Stomach (tissue), 8 donors: ENCODE measurements at regions not wholly inside any gene's neighbourhood (a gene's known extent, or its start where the extent isn't known, plus 50 kb on each side); places are given as distances from the start of the nearest gene placed in this dataset.

ENCODE experiments used
- DNase-seq, 2 donors: peaks; one replicate each; pipeline versions ENCODE4 v3.0.0 to v3.0.0-alpha.2; 2013 to 2019
- H3K27ac ChIP-seq, 5 donors: fragments of 200-600 bp in 4 of 5; sonication (generic) in 4 of 5; one replicate each; pipeline ENCODE4 v1.5.1; 2013 to 2019; ENCODE audit warnings: mild to moderate bottlenecking in 1 of 5, moderate library complexity in 1 of 5
- H3K27me3 ChIP-seq, 3 donors: fragments of 200-600 bp; sonication (generic); one replicate each; pipeline ENCODE4 v1.5.1; 2017 to 2019; ENCODE audit warnings: mixed run types in 1 of 3
- H3K36me3 ChIP-seq, 4 donors: fragments of 200-600 bp; sonication (generic); 1 replicate in 3 of 4; 2 replicates in 1 of 4; pipeline ENCODE4 v1.5.1; 2016 to 2019
- H3K4me1 ChIP-seq, 4 donors: fragments of 200-600 bp; sonication (generic); one replicate each; pipeline ENCODE4 v1.5.1; 2016 to 2019
- H3K4me3 ChIP-seq, 4 donors: fragments of 200-600 bp; sonication (generic) in 3 of 4; one replicate each; pipeline ENCODE4 v1.5.1; 2016 to 2019; ENCODE audit warnings: mild to moderate bottlenecking in 1 of 4
- H3K9me3 ChIP-seq, 4 donors: fragments of 200-600 bp; sonication (generic); one replicate each; pipeline ENCODE4 v1.5.1; 2016 to 2019
- EP300 ChIP-seq: sonication (generic); formaldehyde crosslinking; IDR thresholded peaks from one replicate; pipeline ENCODE4 v1.6.1; 2017; ENCODE audit warnings: antibody characterized with exemption
- POLR2A ChIP-seq, 4 donors: fragments of 450-650 bp; IDR thresholded peaks; one replicate each; pipeline ENCODE4 v1.6.1; 2016; ENCODE audit warnings: antibody characterized with exemption in 4 of 4, control low read depth in 2 of 4, mild to moderate bottlenecking in 1 of 4, moderate library complexity in 1 of 4
- POLR2AphosphoS5 ChIP-seq, 3 donors: sonication (generic); formaldehyde crosslinking; IDR thresholded peaks; one replicate each; pipeline ENCODE4 v1.6.1; 2016; ENCODE audit warnings: antibody characterized with exemption in 3 of 3
- WGBS, 5 donors: extraction: QIAGEN DNeasy Blood & Tissue Kit in 3 of 5; methylation state at CpG; one replicate each; pipeline versions ENCODE4 v1.1.5 to v1.1.7; 2013 to 2018; 5-methylcytosine and 5-hydroxymethylcytosine counted together
- intact Hi-C: fragments of 100-400 bp; cut with DNase I; formaldehyde crosslinking; loops from one replicate; pipeline ENCODE4 v1.15.1; 2023; ENCODE audit warnings: low total_unique reads
- TF ChIP-seq, protein P1 (sequence below), 7 experiments: fragments of 450-650 bp in 4 of 7; fragments of 200-600 bp in 3 of 7; sonication (generic) in 3 of 7; IDR thresholded peaks; one replicate each; pipeline ENCODE4 v1.5.1; 2016 to 2019; ENCODE audit warnings: antibody characterized with exemption in 7 of 7, control low read depth in 2 of 7, mild to moderate bottlenecking in 1 of 7
- donor health status: healthy with polysubstance abuse.
- donor health status: Bipolar disorder and iron deficiency.
- donor health status: healthy.

DNA sequence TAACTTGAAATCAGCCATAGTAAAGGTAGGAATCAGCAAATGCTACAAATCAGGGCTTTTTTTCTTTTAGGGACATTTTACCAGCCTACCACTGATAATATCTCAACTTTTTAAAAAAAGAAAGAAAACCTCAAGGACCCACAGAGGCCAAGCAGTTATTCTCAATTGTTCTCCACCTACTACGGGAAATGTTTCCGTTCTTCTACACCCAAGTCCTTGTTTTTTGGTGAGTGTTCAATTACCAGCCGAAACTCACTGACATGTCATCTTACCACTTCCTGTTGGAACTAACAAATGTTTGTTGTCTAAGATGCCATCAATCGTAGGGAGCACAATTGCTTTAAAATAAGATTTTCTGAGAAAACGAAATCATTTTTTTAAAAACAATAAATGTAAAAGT is 50.2 kb upstream of the CDK1 start:
- peaks cover 0 to 16% (median 7%) of the 10 kb centered on the region in 4 donors for H3K4me1 ChIP-seq
- H3K36me3 ChIP-seq = no peaks in the 10 kb centered on the region
- H3K9me3 ChIP-seq = no peaks in the 10 kb centered on the region
- 68 to 83% (median 78%) methylated on average over 5 of the region's 5 CpGs for WGBS, 5 donors
- no peak for TF ChIP-seq POLR2AphosphoS5 (IDR thresholded peaks at IDR 0.05)
- TF ChIP-seq, protein P1, sequence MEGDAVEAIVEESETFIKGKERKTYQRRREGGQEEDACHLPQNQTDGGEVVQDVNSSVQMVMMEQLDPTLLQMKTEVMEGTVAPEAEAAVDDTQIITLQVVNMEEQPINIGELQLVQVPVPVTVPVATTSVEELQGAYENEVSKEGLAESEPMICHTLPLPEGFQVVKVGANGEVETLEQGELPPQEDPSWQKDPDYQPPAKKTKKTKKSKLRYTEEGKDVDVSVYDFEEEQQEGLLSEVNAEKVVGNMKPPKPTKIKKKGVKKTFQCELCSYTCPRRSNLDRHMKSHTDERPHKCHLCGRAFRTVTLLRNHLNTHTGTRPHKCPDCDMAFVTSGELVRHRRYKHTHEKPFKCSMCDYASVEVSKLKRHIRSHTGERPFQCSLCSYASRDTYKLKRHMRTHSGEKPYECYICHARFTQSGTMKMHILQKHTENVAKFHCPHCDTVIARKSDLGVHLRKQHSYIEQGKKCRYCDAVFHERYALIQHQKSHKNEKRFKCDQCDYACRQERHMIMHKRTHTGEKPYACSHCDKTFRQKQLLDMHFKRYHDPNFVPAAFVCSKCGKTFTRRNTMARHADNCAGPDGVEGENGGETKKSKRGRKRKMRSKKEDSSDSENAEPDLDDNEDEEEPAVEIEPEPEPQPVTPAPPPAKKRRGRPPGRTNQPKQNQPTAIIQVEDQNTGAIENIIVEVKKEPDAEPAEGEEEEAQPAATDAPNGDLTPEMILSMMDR (IDR thresholded peaks at IDR 0.05) = no peak
- no peak for TF ChIP-seq POLR2A (IDR thresholded peaks at IDR 0.05)
- no peak for TF ChIP-seq EP300
- H3K4me3 ChIP-seq = no peak overlapping the region
- intact Hi-C loops = no loop called here
- no peak for DNase-seq
- peaks cover 0 to 15% (median 3%) of the 10 kb centered on the region in 3 donors for H3K27me3 ChIP-seq
- H3K27ac ChIP-seq = no peak overlapping the region

DNA sequence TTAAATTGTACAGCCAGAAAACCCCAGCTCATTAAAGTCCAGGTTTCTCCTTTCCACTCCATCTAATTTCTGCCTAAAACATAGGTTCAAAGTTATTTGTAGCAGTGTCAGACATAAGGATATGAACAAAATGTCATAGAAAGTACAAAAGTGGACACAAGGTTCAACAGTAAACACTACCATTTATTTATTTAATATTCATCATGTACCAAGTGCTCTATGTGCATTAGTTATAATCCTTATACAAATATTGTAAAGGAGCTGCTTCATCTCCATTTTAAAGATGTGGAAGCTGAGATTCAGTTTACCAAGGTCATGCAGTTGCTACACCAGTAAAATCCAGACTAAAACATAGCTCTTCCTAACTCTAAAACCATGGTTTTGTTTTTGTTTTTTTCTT is 52.0 kb upstream of the CDK1 start:
- Histone ChIP-seq H3K4me1 (peaks cover 0 to 13% (median 3%) of the 10 kb centered on the region in 4 donors), H3K27ac (no peak overlapping the region), H3K9me3 (no peaks in the 10 kb centered on the region), H3K4me3 (no peak overlapping the region), H3K27me3 (no peaks in the 10 kb centered on the region), H3K36me3 (no peaks in the 10 kb centered on the region)
- TF ChIP-seq EP300 = no peak
- TF ChIP-seq POLR2AphosphoS5 (IDR thresholded peaks at IDR 0.05) = no peak
- TF ChIP-seq, protein P1 (IDR thresholded peaks at IDR 0.05) = no peak
- no peak for TF ChIP-seq POLR2A (IDR thresholded peaks at IDR 0.05)
- intact Hi-C loops = no loop called here
- DNase-seq = no peak

DNA sequence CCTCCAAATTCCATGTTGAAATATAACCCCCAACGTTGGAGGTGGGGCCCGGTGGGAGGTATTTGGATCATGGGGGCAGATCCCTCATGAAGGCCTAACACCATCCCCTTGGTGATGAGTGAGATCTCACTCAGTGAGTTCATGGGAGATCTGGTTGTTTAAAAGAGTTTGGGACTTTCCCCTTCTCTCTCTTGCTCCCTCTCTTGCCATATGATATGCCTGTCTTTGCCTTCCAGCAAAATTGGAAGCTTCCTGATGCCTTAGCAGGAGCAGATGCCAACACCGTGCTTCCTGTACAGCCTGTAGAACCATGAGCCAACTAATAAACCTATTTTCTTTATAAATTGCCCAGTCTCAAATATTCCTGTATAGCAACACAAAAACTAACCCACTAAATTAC is 55.7 kb upstream of the CDK1 start:
- Histone ChIP-seq H3K27me3 (no peaks in the 10 kb centered on the region), H3K36me3 (no peaks in the 10 kb centered on the region), H3K4me3 (no peak overlapping the region), H3K9me3 (no peaks in the 10 kb centered on the region), H3K27ac (no peak overlapping the region), H3K4me1 (no peaks in the 10 kb centered on the region)
- intact Hi-C loops = no loop called here
- no peak for DNase-seq
- 75 to 87% (median 81%) methylated on average over 3 of the region's 3 CpGs for WGBS, 5 donors
- TF ChIP-seq POLR2AphosphoS5 (IDR thresholded peaks at IDR 0.05) (no peak), EP300 (no peak), POLR2A (IDR thresholded peaks at IDR 0.05) (no peak)
- TF ChIP-seq, protein P1 (IDR thresholded peaks at IDR 0.05) = no peak

DNA sequence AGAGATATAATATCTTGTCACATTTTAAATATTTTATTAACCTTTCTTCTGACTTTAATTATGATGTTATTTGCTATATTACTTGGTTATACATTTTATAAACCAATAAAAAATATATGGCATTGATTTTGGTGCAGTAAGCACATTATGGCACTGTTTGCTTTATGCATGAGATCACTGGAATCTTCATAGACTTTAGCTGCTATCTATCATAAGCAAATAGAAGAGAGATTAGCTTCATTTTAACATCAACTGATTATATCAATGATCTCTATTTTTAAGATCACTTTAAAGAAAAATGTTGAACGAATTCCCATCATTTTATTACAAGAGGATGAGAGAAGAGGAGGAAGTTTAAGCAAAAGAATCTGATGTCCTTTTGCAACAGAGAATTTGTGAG is 58.6 kb upstream of the CDK1 start:
- WGBS, 5 donors = 45 to 62% (median 56%) methylated on average over 1 of the region's 1 CpG
- Histone ChIP-seq H3K4me1 (no peaks in the 10 kb centered on the region), H3K4me3 (no peak overlapping the region), H3K9me3 (no peaks in the 10 kb centered on the region), H3K36me3 (no peaks in the 10 kb centered on the region), H3K27ac (no peak overlapping the region), H3K27me3 (no peaks in the 10 kb centered on the region)
- no peak for DNase-seq
- intact Hi-C loops = no loop called here
- TF ChIP-seq POLR2A (IDR thresholded peaks at IDR 0.05) (no peak), POLR2AphosphoS5 (IDR thresholded peaks at IDR 0.05) (no peak), EP300 (no peak)
- TF ChIP-seq, protein P1 (IDR thresholded peaks at IDR 0.05) = no peak
